Adrenal gland (tissue), 9 donors: ENCODE measurements at regions not wholly inside any gene's neighbourhood (a gene's known extent, or its start where the extent isn't known, plus 50 kb on each side); places are given as distances from the start of the nearest gene placed in this dataset.

ENCODE experiments used
- DNase-seq, 7 donors: peaks; one replicate each; pipeline ENCODE4 v3.0.0-alpha.2; 2019 to 2020
- H3K27ac ChIP-seq, 5 donors: fragments of 200-600 bp; sonication (generic) in 4 of 5; 1 replicate in 3 of 5; 2 replicates in 2 of 5; pipeline versions ENCODE4 v1.5.1 to v1.8.0; 2016 to 2020; ENCODE audit warnings: mild to moderate bottlenecking in 1 of 5
- H3K27me3 ChIP-seq: fragments of 200-600 bp; 2 replicates; pipeline ENCODE4 v1.8.0; 2021
- H3K36me3 ChIP-seq, 2 donors: fragments of 200-600 bp; replicated peaks in 1 of 2; 1 replicate in 1 of 2; 2 replicates in 1 of 2; pipeline versions ENCODE4 v1.5.1 to v1.8.0; 2018 to 2022
- H3K4me1 ChIP-seq, 2 donors: fragments of 200-600 bp; replicated peaks in 1 of 2; 1 replicate in 1 of 2; 2 replicates in 1 of 2; pipeline versions ENCODE4 v1.5.1 to v1.8.0; 2018 to 2021
- H3K4me3 ChIP-seq, 4 donors: fragments of 200-600 bp; sonication (generic) in 3 of 4; one replicate each; pipeline ENCODE4 v1.5.1; 2016 to 2018
- H3K9me3 ChIP-seq, 3 donors: fragments of 200-600 bp; sonication (generic) in 1 of 3; replicated peaks in 1 of 3; 1 replicate in 2 of 3; 2 replicates in 1 of 3; pipeline versions ENCODE4 v1.5.1 to v1.8.0; 2016 to 2021
- POLR2A ChIP-seq, 2 donors: fragments of 450-650 bp; IDR thresholded peaks; one replicate each; pipeline ENCODE4 v1.6.1; 2017; ENCODE audit warnings: antibody characterized with exemption in 2 of 2, mild to moderate bottlenecking in 2 of 2, moderate library complexity in 1 of 2
- WGBS, 4 donors: extraction: QIAGEN DNeasy Blood & Tissue Kit in 2 of 4; methylation state at CpG; one replicate each; pipeline versions ENCODE4 v1.1.5 to v1.1.7; 2013 to 2017; 5-methylcytosine and 5-hydroxymethylcytosine counted together
- intact Hi-C, 2 donors: fragments of 100-400 bp; cut with DNase I; formaldehyde crosslinking; loops; one replicate each; pipeline versions ENCODE4 v1.14.1 to v1.15.0; 2022 to 2023
- TF ChIP-seq, protein P1 (sequence below), 6 experiments: fragments of 450-650 bp in 4 of 6; fragments of 200-600 bp in 2 of 6; sonication (generic) in 1 of 6; IDR thresholded peaks; 1 replicate in 5 of 6; 2 replicates in 1 of 6; pipeline versions ENCODE4 v1.5.1 to v1.8.0; 2016 to 2021; ENCODE audit warnings: antibody characterized with exemption in 6 of 6, mild to moderate bottlenecking in 2 of 6, moderate library complexity in 1 of 6
- donor health status: healthy with polysubstance abuse.
- donor health status: Bipolar disorder and iron deficiency.
- donor health status: DM: yes; HTN: yes; CAD: no.
- donor health status: DM: no; HTN: no; CAD: no.
- donor health status: DM: no; HTN: no; CAD: no.

DNA sequence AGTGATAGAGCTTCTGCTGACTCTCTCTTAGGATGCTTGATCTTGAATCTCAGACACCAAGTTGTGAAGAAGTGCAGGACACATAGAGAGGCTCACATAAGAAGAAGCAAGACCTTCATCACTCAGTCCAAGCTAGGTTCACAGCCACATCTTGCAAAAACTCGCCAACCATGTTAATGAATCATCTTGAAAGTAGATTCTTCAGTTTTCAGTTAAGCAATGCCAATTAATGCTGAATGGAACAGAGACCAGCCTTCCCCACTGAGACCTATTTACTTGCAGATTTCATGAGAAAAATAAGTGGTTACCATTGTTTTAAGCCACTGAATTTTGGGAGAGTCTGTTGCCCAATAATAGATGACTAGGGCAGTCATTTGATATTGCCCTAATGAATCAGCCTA is 217.7 kb upstream of the EDIL3 start:
- TF ChIP-seq, protein P1, sequence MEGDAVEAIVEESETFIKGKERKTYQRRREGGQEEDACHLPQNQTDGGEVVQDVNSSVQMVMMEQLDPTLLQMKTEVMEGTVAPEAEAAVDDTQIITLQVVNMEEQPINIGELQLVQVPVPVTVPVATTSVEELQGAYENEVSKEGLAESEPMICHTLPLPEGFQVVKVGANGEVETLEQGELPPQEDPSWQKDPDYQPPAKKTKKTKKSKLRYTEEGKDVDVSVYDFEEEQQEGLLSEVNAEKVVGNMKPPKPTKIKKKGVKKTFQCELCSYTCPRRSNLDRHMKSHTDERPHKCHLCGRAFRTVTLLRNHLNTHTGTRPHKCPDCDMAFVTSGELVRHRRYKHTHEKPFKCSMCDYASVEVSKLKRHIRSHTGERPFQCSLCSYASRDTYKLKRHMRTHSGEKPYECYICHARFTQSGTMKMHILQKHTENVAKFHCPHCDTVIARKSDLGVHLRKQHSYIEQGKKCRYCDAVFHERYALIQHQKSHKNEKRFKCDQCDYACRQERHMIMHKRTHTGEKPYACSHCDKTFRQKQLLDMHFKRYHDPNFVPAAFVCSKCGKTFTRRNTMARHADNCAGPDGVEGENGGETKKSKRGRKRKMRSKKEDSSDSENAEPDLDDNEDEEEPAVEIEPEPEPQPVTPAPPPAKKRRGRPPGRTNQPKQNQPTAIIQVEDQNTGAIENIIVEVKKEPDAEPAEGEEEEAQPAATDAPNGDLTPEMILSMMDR (IDR thresholded peaks at IDR 0.05): no peak
- no peak for TF ChIP-seq POLR2A (IDR thresholded peaks at IDR 0.05)
- no peak overlapping the region for H3K4me3 ChIP-seq
- peaks cover 0 to 5% of the 10 kb centered on the region in 2 donors for H3K4me1 ChIP-seq
- no peaks in the 10 kb centered on the region for H3K9me3 ChIP-seq
- 62 to 89% (median 81%) methylated on average over 1 of the region's 1 CpG for WGBS, 4 donors
- DNase-seq: no peak
- intact Hi-C loops: no loop called here
- H3K36me3 ChIP-seq: no peaks in the 10 kb centered on the region
- no peak overlapping the region for H3K27ac ChIP-seq
- no peaks in the 10 kb centered on the region for H3K27me3 ChIP-seq

DNA sequence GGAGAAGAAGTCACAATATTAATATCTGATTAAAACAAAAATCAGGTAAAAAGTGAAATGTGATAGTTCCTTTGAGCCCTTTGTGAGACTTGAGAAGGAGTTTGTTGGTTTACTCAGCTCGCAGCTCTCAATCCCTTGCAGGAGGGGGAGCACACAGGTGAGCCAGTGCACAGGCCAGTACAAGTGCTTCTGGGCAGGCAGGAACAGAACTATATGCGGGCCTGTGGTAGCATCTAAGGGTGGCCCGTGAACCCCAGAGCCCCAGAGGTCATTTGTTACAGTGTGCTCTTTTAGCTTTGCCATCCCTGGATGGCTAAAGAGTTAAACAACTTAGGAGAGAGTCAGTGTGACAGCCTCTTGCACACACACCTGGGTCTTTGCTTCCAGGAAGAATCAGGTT is 215.3 kb upstream of the EDIL3 start:
- Histone ChIP-seq H3K27ac (no peak overlapping the region), H3K9me3 (no peaks in the 10 kb centered on the region), H3K36me3 (no peaks in the 10 kb centered on the region), H3K4me1 (peaks cover 0 to 2% of the 10 kb centered on the region in 2 donors), H3K27me3 (no peaks in the 10 kb centered on the region), H3K4me3 (no peak overlapping the region)
- TF ChIP-seq, protein P1 (IDR thresholded peaks at IDR 0.05): no peak
- TF ChIP-seq POLR2A (IDR thresholded peaks at IDR 0.05): no peak
- DNase-seq: no peak
- WGBS, 4 donors: 87 to 96% (median 92%) methylated on average over 3 of the region's 3 CpGs
- intact Hi-C loops: no loop called here

DNA sequence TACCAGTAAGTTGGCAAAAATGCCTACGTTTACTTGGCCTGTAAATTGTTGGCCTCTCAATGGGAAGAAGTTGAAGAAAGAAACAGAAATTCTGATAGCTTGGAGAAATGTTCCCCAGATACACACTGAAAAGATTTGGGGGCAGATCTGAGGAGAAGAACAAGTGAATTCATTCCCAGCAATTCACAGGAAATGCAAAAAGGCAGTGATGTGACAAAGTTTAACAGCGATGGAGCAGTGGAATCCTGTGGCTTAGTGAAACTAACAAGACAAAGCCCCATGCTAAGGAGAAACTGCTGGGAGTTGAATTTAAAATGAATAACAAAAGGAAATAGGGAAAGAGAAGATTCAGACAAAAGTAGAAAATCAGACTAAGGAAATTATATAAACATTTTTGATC is 213.2 kb upstream of the EDIL3 start:
- Histone ChIP-seq H3K9me3 (peaks cover 0 to 5% (median 0%) of the 10 kb centered on the region in 3 donors), H3K36me3 (no peaks in the 10 kb centered on the region), H3K27ac (no peak overlapping the region), H3K27me3 (no peaks in the 10 kb centered on the region), H3K4me3 (no peak overlapping the region), H3K4me1 (no peaks in the 10 kb centered on the region)
- DNase-seq: no peak
- TF ChIP-seq POLR2A (IDR thresholded peaks at IDR 0.05): no peak
- TF ChIP-seq, protein P1 (IDR thresholded peaks at IDR 0.05): no peak
- 78 to 85% (median 80%) methylated on average over 2 of the region's 2 CpGs for WGBS, 4 donors
- intact Hi-C loops: no loop called here

DNA sequence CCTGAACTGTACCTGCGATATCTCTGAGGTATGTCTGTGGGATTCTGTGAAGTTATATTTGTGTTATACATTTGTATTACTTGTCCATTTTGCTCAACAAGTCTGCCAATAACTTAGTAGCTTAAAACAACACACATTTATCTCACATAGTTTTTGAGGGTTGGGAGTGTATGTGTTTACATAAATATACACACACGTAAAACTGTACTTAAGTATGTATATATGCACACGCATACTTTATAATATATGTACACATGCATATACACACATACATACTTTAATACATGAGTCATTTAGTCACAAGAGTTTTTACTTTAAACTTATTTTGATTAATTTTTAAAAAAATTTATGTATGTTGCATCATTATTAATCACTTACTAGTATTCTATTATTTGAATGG is 205.9 kb upstream of the EDIL3 start:
- TF ChIP-seq POLR2A (IDR thresholded peaks at IDR 0.05): no peak
- TF ChIP-seq, protein P1 (IDR thresholded peaks at IDR 0.05): no peak
- no peak for DNase-seq
- Histone ChIP-seq H3K36me3 (no peaks in the 10 kb centered on the region), H3K9me3 (peaks cover 0 to 5% (median 0%) of the 10 kb centered on the region in 3 donors), H3K4me1 (no peaks in the 10 kb centered on the region), H3K4me3 (no peak overlapping the region), H3K27ac (no peak overlapping the region), H3K27me3 (no peaks in the 10 kb centered on the region)
- intact Hi-C loops: no loop called here
- WGBS, 4 donors: 90 to 94% (median 94%) methylated on average over 3 of the region's 3 CpGs
